Mesothelial cell of epicardium (in vitro differentiated cells): ENCODE measurements at regions not wholly inside any gene's neighbourhood (a gene's known extent, or its start where the extent isn't known, plus 50 kb on each side); places are given as distances from the start of the nearest gene placed in this dataset.

Source experiments
- DNase-seq, 2 experiments: peaks; one replicate each; pipeline ENCODE4 v3.0.0; 2021; ENCODE audit warnings: low spot score in 2 of 2; ENCODE audit not compliant: unreplicated experiment in 2 of 2
- H3K27ac Mint-ChIP-seq: 2 replicates; pipeline ENCODE4 v1.8.0; 2021; ENCODE audit warnings: mixed read lengths
- H3K27me3 Mint-ChIP-seq: 2 replicates; pipeline ENCODE4 v1.8.0; 2021; ENCODE audit warnings: low read depth, mixed read lengths
- H3K36me3 Mint-ChIP-seq: 2 replicates; pipeline ENCODE4 v1.8.0; 2021; ENCODE audit warnings: mixed read lengths
- H3K4me1 Mint-ChIP-seq: 2 replicates; pipeline ENCODE4 v1.8.0; 2021; ENCODE audit warnings: mixed read lengths
- H3K4me3 Mint-ChIP-seq: 2 replicates; pipeline ENCODE4 v1.8.0; 2021; ENCODE audit warnings: mild to moderate bottlenecking, moderate library complexity, mixed read lengths
- H3K9me3 Mint-ChIP-seq: 2 replicates; pipeline ENCODE4 v1.8.0; 2021; ENCODE audit warnings: mixed read lengths
- CTCF ChIP-seq: fragments of 200-600 bp; sonication (generic); IDR thresholded peaks from one replicate; pipeline ENCODE4 v1.5.0; 2021; ENCODE audit warnings: antibody characterized with exemption; ENCODE audit not compliant: unreplicated experiment

GRCh38 chr20:60378620-60379019 lies 420.4 kb downstream of the CDH26 start:
- H3K27me3 Mint-ChIP-seq, result peaks cover 1% of the 10 kb centered on the region
- H3K27ac Mint-ChIP-seq, result no peak overlapping the region
- H3K9me3 Mint-ChIP-seq, result peaks cover 13% of the 10 kb centered on the region
- H3K36me3 Mint-ChIP-seq, result no peaks in the 10 kb centered on the region
- H3K4me1 Mint-ChIP-seq, result peaks cover 3% of the 10 kb centered on the region
- H3K4me3 Mint-ChIP-seq, result no peak overlapping the region
- no peak for TF ChIP-seq CTCF
- no peak for DNase-seq

GRCh38 chr20:60381643-60382400 lies 423.6 kb downstream of the CDH26 start:
- peaks cover 3% of the 10 kb centered on the region for H3K4me1 Mint-ChIP-seq
- H3K36me3 Mint-ChIP-seq, result no peaks in the 10 kb centered on the region
- H3K4me3 Mint-ChIP-seq, result no peak overlapping the region
- H3K27ac Mint-ChIP-seq, result no peak overlapping the region
- H3K27me3 Mint-ChIP-seq, result no peaks in the 10 kb centered on the region
- peaks cover 18% of the 10 kb centered on the region for H3K9me3 Mint-ChIP-seq
- no peak for TF ChIP-seq CTCF
- DNase-seq, result no peak

- TF ChIP-seq CTCF, result no peak
- Mint-ChIP-seq H3K9me3 (peaks cover 5% of the 10 kb centered on the region), H3K36me3 (no peaks in the 10 kb centered on the region), H3K27ac (no peak overlapping the region), H3K27me3 (peaks cover 2% of the 10 kb centered on the region), H3K4me3 (no peak overlapping the region), H3K4me1 (no peaks in the 10 kb centered on the region)
- DNase-seq, result no peak
Measured at GRCh38 chr20:60389441-60389840, 431.2 kb downstream of the CDH26 start.

- Mint-ChIP-seq H3K27me3 (peaks cover 5% of the 10 kb centered on the region), H3K27ac (no peak overlapping the region), H3K9me3 (peaks cover 5% of the 10 kb centered on the region), H3K4me3 (no peak overlapping the region), H3K4me1 (no peaks in the 10 kb centered on the region), H3K36me3 (no peaks in the 10 kb centered on the region)
- TF ChIP-seq CTCF, result no peak
- DNase-seq, result no peak
Measured at GRCh38 chr20:60389882-60390281, 431.7 kb downstream of the CDH26 start.

- Mint-ChIP-seq H3K4me3 (no peak overlapping the region), H3K27me3 (peaks cover 13% of the 10 kb centered on the region), H3K27ac (no peak overlapping the region), H3K4me1 (no peaks in the 10 kb centered on the region), H3K36me3 (no peaks in the 10 kb centered on the region), H3K9me3 (peaks cover 17% of the 10 kb centered on the region)
- no peak for TF ChIP-seq CTCF
- no peak for DNase-seq
Measured at GRCh38 chr20:60395991-60396390, 437.8 kb downstream of the CDH26 start.
